T-helper 2 cell (primary cell): ENCODE measurements at regions not wholly inside any gene's neighbourhood (a gene's known extent, or its start where the extent isn't known, plus 50 kb on each side); places are given as distances from the start of the nearest gene placed in this dataset.
A peak's percentile ranks its signal among the peaks of the same experiment; 100 is the strongest.
"Not testable (repeated sequence)": the region's sequence is repeated elsewhere in the genome, so short reads cannot be mapped to it uniquely, and the experiment has no call there.

Experiments used
- DNase-seq, 5 experiments: peaks; one replicate each; pipeline versions ENCODE4 v3.0.0 to v3.0.0-alpha.2; 2012 to 2022

DNA sequence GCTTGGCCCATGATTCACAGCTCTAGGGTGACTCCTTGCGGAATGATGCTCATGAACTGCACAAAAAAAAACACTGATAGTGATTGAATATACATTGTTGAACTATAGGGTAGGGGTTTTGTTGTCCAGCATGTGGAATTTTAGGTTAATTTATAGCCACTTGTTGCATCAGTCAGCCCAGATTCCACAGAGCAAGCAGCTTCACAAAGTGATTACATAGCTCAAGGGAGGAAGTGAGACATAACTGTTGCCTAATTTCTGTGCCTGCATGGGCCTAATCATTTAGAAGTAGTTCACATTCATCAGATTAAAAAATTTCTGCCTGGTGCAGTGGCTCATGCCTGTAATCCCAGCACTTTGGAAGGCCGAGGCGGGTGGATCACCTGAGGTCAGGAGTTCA, 142.2 kb upstream of the ZNF722 start:
- DNase-seq = not testable (repeated sequence)

DNA sequence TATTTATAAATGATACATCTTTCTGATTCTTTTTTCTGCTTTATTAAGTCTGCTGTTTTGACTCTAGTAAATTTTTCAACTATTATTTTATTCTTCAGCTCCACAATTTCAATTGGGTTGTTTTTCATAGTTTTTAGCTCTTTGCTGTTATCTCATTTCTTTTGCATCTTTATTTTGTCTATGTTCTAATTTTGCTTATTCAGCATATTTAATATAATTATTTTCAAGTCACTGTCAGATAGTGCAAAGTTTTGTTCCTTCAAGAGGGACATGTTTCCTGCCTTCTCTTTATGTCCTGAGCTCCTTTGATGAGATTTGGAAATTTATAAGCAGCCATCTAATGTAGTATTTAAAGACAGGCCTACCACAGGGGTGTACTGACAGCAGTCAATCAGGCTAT, 131.5 kb upstream of the ZNF722 start:
- no peak for DNase-seq

DNA sequence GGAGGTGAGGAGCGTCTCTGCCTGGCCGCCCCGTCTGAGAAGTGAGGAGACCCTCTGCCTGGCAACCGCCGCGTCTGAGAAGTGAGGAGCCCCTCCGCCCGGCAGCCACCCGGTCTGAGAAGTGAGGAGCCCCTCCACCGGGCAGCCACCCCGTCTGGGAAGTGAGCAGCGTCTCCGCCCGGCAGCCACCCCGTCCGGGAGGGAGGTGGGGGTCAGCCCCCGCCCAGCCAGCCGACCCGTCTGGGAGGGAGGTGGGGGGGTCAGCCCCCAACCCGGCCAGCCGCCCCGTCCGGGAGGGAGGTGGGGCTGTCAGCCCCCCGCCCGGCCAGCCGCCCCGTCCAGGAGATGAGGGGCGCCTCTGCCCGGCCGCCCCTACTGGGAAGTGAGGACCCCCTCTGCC, 124.4 kb upstream of the ZNF722 start:
- not testable (repeated sequence) for DNase-seq

DNA sequence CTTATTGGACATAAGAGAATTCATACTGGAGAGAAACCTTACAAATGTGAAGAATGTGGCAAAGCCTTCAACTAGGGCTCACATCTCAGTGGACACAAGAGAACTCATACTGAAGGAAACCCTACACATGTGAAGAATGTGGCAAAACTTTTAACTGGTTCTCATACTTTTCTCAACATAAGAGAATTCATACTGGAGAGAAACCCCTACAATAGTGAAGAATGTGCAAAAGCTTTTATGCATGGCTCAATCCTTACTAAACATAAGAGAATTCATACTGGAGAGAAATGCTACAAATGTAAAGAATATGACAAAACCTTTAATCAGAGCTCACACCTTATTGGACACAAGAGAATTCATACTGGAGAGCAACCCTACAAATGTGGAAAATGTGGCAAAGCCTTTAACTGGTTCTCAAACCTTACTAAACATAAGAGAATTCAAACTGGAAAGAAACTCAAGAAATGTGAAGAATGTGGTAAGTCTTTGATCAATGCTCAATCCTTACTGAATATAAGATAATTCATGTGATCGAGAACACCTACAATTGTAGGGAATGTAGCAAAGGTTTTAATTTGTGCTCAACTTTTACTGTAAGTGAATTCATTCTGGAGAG, 121.8 kb upstream of the ZNF722 start:
- DNase-seq = no peak

DNA sequence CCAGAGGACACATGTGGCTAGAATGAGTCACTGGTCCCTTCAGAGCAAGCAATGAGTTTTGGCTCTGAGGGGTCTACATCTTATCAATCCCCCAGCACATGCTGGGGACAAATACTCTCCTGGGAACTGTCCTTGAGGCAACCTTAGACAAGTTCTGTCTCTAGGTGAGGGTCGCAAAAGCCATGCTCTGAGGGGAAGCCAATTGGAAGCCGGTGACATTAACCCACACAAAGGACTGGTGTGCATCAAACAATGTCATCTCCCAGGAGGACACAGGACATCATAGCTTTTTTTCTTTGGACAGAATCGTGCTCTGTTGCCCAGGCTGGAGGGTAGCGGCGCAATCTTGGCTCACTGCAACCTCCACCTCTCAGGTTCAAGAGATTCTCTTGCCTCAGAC, 111.6 kb upstream of the ZNF722 start:
- DNase-seq = no peak

DNA sequence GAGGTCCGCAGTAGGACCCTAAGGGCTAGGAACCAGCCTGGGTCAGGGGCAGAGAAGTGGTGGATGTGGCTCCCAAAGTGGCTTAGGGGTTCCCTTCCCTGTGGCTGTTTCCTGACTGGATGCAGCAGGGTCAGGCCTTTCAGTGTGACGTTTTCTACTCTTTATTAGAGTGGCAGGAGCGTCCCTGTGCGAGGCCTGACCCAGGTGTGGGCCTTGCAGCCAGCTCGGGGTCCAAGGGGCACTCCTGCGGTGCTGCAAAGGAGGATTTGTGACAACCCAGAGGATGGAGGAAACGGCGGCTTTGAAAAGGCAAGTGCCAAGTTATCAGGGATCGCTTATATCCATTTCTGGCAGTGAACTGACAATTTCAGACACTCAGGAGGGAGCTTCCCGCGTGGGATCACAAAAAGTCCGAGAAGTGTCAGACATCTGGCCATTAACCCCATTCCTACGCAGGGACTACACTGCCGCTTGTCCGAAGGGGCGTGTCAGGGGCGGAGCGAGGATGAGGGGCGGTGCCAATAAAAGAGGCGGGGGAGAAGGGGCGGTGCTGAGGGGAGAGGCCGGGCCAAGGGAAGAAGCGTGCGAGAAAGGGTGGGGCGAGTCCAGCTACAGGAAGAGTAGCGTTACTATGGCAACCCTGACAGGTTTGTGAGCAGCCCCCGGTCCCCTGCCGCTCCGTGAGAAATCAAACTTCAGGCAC, 98.8 kb upstream of the ZNF722 start:
- peak; percentile 1 to 79 (median 62) for DNase-seq

DNA sequence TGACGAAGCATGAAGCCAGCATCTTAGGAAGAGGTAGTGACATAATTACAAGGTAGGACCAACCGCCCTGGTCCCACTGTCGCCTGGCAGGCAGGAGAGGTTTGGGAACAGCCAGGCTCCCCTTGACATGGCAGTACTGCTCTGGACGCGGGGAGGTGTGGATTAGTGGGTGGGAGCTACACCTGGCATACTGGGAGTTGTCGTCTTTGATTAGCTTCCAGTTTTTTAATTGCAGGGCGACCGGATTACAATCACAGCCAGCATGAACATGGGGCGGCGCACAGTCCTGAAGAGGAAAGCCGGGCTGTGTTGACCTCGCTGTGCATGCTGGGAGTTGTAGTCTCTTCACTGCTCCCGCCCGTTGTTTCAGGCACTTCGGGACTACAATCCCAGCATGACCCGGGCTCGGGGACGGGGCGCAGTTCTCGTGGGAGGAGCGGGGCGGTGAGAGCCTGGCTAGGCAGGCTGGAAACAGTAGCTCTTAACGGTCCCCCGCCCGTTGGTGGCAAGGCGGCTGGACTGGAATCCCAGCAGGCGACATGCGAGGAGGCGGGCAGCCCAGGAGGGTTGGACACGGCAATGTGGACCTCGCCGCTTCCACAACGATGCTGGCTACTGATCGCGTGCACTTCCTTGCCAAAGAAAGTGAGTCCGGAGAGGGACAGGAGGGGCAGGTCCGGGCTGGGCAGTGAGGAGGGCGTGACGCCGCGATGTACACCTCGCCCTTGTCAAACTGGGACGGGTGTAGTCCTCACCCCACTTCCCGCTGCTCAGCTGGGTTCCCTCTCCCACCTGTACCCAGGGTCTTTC, 98.0 kb upstream of the ZNF722 start:
- DNase-seq = peak; percentile 47 to 89 (median 77)

DNA sequence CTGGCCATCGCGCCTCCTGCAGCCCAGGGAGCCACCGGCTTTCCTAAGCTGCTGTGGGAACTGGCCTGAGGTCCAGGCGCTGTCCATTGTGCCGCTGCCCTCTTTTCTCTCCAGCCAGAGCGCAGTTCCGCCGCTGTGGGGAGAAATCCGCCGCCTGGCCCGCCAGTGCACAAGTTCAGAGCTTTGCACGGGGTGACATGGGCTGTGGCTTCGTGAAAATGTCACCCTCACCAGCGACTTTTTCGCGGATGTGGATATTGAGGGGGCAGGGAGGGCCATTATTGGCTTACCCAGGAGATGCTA, 97.5 kb upstream of the ZNF722 start:
- DNase-seq = not testable (repeated sequence)

DNA sequence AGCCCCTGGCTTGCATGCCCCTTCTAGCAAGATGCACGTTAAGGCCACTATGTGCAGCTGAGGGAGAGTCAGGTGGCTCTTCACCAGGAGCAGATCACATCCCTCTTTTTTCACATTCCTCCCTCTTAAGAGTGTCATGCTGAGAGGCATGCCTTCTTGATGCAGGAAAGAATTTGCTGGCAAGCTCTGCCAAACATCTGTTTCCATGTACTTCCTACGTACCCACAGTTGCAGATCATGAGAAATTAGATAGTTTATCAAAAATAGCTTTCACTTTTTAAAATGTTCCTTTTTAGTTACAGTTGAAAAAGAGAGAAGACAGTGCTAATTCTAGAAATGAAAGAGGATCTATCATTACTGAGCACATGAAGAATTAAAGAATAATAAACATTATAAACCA, 79.7 kb upstream of the ZNF722 start:
- no peak for DNase-seq

DNA sequence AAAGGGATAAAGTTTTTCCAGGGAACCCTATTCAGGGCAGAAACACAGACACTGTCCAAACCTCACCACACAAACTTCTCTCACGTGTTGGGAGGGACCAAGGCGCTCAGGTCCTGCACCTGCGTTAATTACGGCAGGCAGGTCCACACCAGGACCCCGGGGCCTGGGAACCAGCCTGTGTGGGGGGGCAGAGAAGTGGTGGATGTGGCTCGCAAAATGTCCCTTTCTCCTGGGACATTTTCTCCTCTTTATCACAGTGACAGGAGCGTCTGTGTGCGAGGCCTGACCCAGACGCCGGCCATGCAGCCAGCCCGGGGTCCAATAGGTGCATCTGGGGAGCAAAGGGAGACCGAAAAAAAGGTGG, 73.4 kb upstream of the ZNF722 start:
- no peak for DNase-seq

DNA sequence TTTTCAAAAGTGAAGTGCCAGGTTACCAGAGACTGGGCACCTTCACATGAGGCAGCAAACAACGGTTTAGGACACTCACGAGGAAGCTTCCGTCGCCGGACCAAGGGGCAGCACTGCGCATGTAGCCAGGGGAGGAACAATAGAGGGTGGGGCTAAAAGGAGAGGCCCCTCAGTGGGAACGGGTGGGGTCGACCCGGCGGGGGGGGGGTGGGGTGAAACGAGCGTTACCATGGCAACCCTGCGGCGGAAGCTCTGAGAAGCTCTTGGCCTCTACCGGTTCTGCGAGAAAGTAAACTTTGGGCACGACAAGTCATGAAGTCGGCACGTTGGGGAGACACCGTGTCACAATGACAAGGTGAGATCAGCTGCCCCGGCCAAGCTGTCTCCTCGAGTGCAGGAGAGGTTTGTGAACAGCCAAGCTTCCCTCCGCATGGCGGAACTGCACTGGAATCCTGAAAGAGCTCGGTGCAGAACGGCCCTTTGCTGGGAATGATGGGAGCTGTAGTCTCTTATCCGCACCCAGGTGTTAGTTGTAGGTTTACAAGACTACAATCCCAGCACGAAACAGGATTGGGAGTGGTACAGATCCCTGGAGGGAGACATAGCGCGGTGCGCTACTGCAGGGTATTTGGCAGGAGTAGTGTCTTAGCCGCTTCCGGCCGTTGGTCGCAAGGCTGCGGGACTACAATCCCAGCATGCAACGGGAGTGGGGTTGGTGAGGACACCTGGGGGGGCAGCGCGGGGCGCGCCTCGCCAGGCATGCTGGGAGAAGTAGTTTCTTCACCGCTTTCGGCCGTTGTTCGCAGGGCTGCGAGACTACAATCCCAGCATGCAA, 72.8 kb upstream of the ZNF722 start:
- DNase-seq = peak; percentile 55 to 93 (median 79)

DNA sequence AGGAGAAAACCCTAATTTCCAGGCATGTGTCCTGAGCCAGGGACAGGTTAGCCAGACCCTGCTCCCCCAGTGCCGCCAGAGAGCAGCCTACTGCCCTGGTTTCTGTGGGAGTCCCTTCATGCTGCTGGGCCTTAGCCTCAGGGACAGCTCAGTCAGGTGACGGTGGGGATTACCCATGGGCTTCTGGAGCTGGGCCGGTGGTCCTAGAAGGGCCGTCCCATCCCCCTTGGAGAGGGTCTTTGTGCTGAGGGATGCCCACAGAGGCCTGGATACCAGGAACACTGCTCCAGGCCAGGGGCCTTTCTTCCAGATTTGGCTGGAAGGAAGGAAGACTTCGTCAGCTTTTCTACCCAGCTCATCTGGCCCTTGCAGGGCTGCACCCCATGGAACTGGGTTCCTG, 71.4 kb upstream of the ZNF722 start:
- no peak for DNase-seq

DNA sequence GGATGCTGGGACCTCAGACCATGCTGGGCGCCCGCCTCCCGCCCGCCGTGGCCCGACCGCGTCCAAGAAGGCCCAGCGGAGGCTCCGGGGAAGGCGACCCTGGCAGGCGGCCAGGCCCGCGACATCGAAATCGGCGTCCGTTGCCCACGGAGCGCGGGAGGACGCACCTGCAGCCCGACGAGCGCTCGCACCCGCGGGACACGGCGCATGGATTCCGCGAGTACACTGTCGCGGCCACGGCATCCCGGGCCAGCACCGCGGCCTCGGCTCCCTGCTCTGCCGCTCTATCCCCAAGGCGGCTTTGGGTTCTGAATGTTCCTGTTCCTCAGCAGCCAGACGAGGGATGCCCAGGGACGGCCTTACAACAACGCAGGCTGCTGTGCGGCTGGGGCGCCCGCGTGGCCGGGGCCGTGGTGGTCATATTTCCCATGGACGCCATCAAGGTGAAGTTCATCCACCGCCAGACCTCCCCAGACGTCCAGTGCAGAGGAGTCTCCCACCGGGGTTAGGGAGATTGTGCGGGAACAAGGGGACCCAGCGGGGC, 67.5 kb upstream of the ZNF722 start:
- DNase-seq = no peak

DNA sequence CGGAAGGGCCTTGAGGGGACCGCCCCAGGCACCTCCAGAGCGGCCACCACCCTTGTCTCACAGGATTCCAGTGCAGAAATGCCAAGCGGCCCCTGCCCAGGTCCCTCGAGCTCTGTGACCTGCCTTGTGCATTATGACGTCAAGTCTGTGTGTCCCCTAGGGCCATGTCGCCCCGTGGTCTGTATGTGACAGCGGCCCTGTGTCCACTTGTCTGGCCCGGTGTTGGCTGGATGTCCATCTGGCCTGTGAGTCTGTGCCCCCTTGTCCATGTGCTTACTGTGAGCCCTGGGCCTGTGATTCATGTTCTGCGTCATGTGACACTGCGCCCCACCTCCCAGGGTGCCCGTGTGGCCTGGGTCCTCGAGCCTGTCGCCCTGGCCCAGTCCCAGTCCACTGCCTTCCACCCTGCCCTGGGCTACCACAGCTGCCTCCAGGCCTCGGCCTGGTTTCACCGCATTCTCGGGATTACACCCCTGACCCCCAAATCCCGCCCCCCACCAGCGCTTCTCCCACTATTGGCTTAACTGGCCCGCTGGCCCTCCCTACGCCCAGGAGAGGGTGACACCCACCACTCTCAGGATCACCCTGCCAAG, 66.6 kb upstream of the ZNF722 start:
- no peak for DNase-seq
